Occipital lobe (tissue), 1 donor: ENCODE measurements at regions not wholly inside any gene's neighbourhood (a gene's known extent, or its start where the extent isn't known, plus 50 kb on each side); places are given as distances from the start of the nearest gene placed in this dataset.

Source experiments
- DNase-seq: peaks from one replicate; lab custom pipeline; 2025; lab: John Stamatoyannopoulos, UW

DNA sequence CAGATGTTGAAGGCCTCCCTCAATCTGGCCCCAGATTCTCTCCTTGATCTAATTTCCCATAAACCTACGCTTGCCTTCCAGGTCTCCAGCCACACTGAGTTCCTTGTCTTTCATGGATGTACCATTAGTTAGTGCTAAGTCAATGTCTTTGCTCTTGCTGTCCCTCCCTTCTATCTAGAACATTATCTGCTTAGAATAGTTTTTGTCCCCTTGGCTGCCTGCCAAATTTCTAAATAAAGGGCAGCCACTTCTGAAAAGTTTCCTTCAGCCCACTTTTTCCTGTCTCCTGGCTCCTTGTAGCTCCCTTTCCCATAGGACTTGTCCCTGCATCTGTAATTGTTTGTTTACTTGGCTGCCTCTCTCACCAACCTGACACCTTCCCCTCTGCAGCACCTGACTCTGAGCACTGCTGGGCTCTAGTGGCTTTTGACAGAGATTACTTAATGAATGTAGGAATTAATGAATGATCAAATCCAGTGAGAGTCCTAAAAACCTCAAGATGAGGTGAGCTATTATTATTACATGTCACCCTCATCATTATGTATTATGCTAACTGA lies 58.3 kb downstream of the CXCL12 start:
- no peak for DNase-seq

DNA sequence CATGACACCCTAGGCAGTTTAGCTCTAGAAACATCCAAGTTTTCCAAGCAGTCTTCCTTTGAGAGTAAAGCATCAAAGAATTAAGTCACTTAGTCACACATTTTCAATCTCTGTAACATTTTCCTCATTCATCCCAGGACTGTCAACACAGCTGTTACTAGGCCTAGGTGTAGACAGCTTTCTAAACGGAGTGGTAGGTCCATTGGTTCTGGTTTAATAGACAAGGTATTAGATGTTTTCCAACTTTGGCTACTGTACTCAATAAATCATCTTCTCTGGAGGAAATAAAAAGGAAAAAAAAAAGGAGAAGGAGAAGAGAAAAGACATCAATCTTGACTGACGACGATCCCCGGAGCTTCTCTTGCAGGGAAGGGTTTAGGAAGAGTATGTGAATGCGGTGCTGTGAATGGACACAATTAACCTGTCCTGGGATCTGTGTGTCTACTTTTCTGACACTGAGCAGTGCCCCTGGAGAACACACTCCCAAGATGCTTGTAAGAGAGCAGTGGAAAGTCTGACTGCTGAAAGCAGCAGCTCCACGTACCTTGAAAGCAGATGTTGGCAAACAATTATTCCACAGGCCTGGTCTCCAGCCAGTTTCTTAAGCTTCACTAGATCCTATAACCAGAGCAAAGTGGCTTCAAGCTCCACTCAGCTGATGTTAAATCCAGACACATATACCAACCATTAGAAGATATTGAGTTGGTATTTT lies 59.1 kb downstream of the CXCL12 start:
- no peak for DNase-seq

DNA sequence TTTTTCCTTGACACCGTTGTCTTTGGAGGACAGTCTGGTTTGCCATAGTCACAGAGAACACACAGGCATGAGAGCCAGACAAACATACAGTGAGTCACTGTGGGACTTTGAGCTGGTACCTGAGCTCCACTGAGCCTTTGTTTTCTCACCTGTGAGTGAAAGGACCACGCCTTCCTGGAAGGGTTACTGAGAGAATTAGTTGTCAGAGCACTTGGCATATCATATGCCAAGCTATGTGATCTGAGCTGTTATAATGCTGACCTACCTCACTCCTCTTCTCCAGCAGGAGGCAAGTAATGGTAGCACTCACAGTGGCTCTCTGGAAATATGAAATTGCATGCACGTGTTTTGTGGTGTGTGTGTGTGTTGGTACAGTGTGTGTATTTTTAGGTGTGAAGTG lies 59.7 kb downstream of the CXCL12 start:
- DNase-seq: no peak

DNA sequence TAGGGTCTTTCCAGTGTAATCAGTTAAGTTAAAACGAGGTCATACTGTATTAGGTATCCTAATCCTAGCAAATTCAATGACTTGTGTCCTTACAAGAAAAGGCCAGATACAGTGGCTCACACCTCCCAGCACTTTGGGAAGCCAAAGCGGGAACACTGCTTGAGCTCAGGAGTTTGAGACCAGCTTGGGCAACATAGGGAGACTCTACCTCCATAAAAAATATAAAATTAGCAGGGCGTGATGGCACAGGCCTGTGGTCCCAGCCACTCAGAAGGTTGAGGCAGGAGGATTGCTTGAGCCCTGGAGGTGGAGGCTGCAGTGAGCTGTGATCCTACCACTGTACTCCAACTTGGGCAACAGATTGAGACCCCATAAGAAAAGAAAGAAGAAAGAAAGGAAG lies 61.1 kb downstream of the CXCL12 start:
- no peak for DNase-seq

DNA sequence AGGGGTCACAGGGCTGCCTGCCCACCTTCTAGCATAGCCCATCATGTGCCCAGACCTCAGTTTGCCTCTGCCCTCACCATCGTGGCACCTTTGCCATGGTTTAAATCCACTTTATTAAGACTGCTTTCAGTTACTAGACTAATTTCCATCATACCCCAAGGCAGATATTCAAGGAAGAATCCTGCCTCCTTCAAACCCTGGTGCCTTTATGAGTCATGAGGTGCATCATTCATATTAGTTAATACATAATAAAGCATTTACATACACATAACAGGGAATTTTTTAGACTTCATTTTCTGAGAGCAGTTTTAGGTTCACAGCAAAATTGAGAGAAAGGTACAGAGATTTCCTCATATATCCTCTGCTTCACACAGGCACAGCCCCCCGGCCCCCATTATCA lies 62.8 kb downstream of the CXCL12 start:
- no peak for DNase-seq

DNA sequence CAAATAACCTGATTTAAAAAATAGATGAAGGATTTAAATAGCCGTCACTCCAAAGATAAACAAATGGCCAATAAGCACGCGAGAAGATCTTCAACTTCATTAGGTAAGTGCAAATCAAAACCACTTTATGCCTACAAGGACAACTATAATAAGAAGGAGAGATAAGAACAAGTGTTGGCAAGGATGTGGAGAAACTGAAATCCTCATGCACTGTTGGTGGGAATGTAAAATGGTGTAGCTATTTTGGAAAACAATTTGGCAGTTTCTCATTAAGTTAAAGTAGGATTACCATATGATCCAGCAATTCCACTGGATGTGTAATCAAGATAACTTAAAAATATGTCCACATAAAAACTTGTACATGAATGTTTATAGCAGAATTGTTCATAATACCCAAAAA lies 64.1 kb downstream of the CXCL12 start:
- no peak for DNase-seq

DNA sequence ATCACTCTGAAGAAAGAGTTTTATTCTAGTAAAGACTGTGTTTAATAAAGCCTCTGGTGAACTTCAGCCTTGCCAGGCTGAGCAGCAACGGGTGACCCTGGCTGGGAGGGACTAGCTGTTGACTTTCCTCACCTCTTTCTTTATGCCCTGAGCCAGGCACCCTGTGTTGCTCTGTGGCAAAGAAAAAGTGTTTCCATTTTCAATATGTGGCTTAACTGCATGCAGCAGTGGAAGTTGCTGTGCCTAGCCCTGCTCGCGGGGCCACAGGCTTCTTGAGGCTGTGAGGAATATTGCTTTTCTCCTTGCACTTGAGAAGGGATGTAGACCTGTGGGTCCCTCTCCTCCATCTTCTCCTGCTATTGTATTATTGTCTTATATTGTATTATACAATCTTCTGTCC lies 67.0 kb downstream of the CXCL12 start:
- no peak for DNase-seq

DNA sequence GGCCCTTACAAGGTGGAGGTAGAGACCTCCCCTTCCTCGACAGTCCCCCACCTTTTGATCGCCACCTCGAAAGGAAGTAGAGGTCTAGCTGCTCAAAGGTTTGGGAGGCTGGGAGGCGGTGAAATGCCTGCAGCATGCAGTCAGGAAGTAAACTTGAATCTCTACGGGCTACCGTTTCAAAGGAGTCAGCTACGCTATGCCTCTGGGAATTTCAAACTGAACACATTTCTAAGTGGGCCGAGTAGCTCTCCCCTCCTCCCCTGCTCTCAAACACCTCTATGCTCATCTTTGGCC lies 68.0 kb downstream of the CXCL12 start:
- no peak for DNase-seq

DNA sequence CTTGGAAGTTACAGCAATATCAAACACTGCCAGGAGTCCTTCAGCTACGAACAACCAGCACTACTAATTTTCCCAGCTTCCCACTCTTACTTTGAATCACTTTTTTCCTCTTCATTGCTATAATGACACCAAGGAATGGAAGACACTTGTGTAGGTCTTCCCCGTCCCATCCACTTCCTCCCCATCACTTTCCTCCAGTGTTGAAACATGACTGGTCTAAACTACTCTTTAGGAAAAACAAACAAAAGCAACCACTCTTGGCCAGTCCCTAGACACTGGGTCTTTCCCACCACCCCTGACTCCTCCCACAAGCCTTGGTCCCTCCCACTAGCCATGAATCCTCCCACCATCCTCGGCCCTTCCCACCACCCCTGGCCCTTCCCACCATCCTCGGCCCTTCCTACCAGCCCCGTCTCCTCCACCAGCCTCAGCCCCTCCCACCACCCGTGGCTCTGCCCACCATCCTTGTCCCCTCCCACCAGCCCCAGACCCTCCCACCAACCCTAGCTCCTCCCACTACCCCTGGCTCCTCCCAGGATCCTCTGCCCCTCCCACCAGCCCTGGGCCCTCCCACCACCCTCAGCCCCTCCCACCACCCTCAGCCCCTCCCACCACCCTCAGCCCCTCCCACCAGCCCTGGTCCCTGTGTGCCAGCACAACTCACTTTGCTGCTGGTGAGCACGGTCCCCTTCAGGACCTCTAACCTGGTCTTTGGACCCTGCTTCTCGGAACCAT lies 68.5 kb downstream of the CXCL12 start:
- DNase-seq: no peak

DNA sequence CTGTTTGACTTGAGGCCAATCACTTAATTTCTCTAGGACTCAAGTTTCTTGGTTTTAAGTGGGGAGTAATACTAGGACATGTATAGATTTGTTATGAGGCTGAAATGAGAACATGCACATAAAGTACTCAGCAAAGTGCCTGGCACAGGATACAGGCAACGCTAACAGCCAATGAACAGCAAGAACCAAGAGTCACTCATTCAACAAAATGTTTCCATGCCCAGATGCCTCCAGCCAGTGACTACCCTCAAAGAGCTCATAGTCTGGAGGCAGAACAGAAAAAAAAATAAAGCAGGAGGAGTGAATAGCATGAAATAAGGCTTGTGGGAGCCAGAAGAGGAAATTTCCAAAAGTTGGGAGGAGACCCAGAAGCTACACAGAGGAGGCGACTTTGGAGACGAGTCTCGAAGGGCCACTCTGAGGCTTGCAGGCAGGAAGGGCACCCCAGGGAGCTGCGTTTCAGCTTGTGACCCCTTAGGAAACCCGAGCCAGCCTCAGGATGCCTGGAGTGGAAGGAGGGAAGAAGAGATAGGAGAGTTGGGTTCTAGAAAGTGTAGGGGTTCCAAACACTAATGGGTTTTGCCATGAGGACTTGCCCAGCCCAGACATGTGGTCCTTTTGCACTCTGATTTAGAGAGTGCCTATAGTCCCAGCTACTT lies 70.0 kb downstream of the CXCL12 start:
- DNase-seq: no peak

DNA sequence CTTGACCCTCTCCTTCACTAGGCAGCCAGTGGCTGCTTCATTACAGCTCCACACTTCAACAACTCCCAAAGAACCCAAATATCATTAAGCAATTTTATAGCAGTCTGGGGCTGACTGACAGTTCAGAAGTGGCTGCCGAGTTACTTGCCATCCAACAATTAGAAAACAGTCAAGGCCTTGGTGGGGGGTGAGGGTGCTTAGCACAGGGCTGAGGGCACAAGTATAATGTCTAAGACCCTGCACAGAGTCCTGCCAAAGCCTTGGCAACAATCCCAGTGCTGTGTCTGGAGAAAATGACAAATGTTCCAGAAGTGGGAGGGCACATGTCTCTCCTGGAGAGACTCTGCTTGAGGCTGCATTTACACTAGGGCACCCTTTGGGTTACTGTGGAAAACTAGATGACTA lies 71.1 kb downstream of the CXCL12 start:
- no peak for DNase-seq

DNA sequence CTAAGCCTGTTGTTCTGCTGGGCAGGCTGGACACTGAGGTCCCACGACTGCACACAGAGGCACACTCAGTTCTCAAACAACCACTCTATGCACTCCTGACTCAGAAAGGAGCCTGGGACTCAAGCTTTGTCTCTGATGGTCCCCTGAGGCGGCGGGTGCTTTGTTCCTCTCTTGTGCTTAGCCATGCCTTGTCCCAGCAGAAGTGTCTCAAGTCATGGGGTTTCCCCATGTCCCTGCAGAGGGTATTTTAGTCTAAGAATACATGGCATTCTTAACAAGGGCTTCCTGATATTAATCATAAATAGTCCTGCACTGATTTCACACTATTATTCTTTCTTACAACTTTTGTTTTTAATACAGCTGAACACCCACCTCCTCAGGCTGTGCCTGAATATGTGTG lies 72.5 kb downstream of the CXCL12 start:
- DNase-seq: no peak

DNA sequence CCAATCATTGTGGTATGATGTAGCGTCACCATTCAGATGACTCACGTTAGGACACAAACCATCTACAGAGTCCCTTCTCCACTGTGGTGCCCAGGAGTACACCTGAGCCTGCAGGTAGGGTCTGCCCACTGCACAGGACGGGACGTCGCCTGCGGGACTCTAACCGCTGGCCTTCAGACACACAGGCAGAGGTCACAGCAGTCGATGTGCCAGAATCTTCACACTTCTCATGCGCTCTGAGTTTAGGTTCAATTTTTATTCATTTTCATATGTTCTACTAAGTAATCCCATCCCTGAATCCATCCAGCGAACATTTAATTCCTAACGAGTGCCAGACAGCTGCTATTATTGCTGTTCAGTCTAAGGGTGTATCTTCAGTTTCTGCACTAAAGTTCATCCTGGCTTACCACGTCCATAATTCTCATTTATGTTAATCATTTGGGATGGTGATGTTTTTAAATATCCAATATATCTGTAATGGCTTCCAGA lies 73.3 kb downstream of the CXCL12 start:
- no peak for DNase-seq

DNA sequence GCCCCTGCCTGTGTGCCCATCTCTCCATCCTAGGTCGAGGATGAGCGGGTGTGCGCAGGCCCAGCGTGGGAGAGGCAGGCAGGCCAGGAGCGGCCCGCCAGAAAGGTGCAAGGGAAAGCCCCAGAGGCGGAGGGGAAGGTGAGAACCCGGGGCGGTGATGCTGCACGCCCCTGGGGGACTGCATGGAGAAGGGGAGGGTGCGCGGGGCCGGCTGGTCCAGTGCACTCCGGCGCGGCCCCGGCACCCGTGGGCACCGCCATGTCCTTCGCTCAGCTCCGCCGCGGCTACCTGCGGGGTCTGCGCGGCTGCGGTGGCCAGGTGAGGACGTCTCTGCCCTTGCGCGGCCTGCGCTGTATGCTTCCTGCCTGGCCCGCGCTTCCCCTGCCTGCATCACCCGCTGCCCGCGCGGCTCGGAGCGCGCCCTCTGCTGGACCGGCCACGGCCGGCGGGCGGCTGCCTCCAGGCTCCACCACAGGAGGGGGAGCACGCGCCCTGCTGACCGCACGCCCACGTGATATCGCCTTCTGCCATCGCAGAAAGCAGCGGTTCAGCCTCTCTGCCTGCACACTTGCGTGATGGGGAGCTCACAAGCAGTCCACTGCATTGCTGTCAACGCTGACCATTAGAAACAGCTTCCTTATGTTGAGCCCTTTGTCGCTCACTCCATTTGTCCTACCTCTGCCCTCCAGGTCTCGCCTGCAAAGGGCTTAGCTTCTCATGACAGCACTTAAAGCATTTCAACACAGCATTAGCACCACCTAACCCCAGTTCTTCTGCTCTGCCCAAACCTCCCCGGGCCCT lies 73.9 kb downstream of the CXCL12 start:
- peak; percentile 75 for DNase-seq

DNA sequence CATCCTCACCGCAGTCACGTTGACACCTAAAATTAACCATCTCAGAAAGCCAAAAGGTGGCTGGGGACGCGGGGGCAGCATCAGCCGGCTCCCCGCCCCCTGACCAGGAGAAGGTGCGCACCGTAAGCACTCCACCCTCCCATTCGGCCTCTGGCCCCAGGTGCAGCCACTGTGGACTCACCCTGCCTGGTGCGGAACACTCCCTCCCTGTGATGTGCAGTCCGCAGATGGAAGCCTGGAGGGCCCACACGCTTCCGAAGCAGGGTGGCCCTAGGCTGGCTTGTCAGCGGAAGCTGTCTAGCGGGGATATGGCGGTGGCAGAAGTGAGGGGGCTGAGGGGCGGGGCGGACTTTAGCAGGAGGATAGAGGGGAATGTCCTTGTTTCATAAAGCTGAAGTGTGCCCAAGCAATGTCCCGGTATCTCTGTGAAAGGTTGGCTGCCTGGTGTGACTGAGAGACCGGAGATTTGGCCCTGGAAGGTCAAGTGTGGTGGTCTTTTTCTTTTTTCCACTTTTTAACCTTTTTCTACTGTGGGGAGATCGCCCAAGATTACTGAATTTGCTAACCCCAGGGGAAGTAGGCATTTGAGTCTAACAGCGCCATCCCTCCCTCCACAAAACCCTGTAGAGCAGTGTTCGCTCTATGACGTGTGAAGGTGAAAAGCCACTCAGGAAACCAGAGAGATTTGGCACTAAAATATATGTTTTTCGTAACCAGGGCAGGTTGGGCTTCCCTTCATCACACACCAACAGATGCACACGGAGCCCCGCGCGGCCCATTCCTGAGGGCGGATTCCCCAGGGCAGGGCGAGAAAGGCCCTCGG lies 74.7 kb downstream of the CXCL12 start:
- no peak for DNase-seq

DNA sequence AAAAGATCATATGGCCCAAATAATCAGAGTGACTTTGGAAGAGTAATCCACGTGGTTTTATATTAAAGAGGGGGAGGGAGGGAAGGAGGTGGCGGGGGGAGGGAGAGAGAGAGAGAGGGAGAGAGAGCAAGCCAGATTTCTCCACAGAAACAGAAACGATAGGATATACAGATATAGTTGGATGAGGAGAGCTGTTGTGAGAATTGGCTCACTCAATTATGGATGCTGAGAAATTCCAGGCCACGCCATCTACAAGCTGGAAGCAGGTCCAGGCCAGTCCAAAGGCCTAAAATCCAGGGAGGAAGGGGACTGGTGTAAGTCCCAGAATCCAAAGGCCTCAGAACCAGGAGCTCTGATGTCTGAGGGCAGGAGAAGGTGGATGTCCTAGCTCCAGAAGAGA lies 75.5 kb downstream of the CXCL12 start:
- no peak for DNase-seq

DNA sequence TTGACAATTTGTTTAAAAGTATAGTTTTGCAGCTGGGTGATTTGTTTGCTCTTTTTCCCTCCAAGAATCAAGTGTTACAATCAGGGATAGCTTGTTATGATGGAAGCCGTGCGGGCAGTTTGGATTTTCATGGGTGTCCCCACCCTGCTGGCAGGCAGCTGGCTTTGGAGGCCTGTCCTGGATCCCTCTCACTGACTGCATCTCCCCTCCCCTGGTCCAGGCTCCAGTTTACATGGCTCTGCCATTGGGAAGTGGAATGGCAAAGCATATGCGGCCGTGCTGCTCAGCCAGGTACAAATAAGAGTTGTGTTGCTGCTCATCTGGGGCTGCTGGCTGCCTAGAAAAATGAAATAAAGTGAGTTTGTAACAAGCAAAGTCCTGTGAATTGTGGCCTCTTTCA lies 76.0 kb downstream of the CXCL12 start:
- no peak for DNase-seq

DNA sequence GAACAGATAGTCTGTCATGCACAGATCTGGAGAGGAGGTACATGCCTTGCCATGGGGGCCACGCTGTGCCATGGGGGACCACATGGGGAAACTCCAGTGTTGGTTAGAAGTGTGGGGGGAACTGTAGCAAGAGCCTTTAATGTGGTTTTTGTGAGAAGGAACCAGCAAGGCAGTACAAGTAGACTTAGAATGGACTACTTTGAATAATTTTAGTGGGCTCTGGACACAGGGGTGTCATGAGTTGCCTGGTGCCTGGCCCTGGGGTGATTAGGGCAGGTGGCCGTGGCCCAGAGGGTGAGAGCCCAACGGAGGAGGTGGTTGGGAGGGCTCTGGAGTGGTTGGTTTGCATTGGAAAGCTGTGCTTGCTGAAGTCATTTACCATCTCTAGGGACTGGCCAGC lies 77.2 kb downstream of the CXCL12 start:
- DNase-seq: no peak

DNA sequence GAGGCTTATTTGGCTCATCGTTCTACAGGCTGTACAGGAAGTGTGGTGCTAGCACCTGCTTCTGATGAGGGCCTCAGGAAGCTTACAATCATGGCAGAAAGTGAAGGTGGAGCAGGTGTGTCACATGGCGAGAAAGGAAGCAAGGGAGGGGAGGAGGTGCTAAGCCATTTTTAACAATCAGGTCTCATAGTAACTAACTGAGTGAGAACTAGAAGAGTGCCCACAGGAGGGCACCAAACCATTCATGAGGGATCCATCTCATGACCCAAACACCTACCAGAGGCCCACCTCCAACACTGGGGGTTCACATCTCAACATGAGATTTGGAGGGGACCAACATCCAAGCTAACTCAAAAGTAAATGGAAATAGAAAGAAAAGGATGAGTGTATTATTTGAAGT lies 78.1 kb downstream of the CXCL12 start:
- DNase-seq: no peak

DNA sequence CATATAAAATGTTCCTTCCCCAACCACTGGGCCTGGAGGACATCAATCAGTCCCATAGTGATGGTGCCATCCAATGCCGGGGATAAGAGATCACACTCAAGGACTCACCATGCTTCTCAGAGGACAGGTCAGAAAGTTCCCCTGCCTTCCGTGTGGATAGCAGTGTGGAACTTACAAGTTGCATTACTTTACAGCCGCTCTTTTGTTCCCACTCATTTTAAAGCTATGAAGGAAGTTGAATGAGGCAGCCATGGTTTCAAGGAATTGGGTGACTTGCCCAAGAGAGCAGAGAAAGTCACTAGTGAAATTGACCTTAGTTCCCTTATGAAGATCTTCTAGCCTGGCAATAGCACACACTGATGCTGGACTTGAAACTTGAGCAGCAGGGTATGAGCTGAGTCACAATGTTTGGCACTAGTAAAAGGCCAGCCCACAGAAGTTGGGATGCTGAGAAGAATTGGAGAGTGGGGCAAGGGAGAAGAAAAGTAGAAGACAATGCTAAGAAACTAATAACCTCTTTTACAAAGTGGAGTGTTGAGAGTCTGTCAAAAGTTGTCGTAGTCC lies 78.7 kb downstream of the CXCL12 start:
- DNase-seq: no peak
